NCI-H1105 (cell line): ENCODE measurements at regions not wholly inside any gene's neighbourhood (a gene's known extent, or its start where the extent isn't known, plus 50 kb on each side); places are given as distances from the start of the nearest gene placed in this dataset.

Experiments used
- DNase-seq: peaks from one replicate; lab custom pipeline; 2025; lab: John Stamatoyannopoulos, UW

GRCh38 chr13:21965095-21965494 is 294.2 kb downstream of the FGF9 start:
- DNase-seq, result no peak

- DNase-seq, result no peak
These were observed 295.1 kb downstream of the FGF9 start for GRCh38 chr13:21966014-21966413.

DNA sequence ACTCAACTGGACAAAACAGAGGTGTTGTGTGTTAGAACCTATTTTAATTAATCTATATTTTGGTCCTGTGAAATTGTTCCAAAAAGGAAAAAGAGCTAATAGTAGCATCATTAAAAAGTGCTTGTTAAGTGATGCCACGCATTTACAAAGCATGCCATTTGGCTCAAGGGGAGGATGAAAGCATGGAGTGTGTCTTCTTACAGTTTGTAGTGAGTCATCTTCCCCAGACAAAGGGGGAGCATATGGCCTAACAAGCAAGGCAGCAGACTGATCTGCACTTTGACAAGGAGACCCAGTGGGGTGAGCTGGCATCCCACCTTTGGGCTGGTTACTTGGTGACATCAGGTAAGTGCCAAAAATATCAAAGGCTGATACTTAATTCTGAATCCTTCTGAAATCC is 297.0 kb downstream of the FGF9 start:
- no peak for DNase-seq

DNA sequence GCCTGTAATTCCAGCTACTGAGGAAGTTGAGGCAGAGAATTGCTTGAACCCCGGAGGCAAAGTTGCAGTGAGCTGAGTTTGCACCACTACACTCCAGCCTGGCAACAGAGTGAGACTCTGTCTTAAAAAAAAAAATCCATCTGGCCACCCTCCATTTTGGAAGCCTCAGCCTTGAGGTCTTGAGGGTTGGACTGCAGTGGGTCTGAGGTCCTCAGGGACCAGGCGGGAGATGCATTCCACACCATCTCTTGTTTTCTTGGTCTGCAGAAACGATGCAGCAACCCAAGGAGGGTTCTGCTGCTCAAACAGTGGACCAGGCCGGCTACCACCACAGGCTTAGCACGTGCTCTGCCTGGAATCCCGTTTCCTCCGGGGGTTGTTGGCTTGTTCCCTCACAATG is 299.3 kb downstream of the FGF9 start:
- no peak for DNase-seq

GRCh38 chr13:21970918-21971317 is 300.0 kb downstream of the FGF9 start:
- DNase-seq, result no peak

- no peak for DNase-seq
These were observed 301.1 kb downstream of the FGF9 start for GRCh38 chr13:21971662-21972621.

- no peak for DNase-seq
These were observed 302.7 kb downstream of the FGF9 start for GRCh38 chr13:21973437-21974125.

DNA sequence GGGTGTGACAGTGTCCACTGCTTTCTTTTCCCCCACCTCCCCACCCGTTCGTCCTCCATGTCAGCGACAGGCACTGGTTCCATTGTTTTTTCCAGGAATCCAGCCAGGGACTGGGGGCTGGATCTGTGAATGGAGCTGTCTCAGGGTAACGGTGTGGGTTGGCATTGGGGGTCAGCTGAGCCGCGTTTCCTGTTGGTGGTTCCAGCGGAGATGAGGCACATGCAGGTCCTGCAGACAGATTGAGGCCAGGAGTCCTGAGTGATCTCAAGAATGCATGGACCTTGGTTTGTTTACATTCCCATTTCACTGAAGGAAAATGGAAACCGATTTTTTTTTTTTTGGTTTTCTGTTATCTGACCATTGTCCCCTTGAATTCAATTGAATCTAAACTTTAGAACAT is 303.9 kb downstream of the FGF9 start:
- no peak for DNase-seq

DNA sequence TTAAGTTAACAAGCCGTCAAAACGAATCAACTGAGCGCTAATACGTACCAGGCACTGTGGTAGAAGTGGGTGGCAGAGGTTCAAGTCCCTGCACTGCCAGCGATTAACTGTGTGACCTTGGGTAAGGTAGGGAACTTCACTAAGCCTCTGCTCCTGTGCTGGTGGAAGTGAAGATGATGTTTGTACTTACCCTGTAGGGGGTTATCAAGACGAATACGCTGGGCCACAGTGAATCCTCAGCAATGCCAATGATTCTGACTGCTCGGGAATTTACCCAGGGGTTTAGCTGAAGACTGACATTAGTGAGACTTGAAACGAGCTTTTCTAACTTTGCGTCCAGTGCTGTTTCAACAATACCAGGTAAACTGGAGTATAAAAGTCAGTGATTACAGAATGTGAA is 305.3 kb downstream of the FGF9 start:
- DNase-seq, result no peak

GRCh38 chr13:21979161-21979806 is 308.4 kb downstream of the FGF9 start:
- DNase-seq, result no peak

- DNase-seq, result no peak
These were observed 309.2 kb downstream of the FGF9 start for GRCh38 chr13:21980049-21980448.

DNA sequence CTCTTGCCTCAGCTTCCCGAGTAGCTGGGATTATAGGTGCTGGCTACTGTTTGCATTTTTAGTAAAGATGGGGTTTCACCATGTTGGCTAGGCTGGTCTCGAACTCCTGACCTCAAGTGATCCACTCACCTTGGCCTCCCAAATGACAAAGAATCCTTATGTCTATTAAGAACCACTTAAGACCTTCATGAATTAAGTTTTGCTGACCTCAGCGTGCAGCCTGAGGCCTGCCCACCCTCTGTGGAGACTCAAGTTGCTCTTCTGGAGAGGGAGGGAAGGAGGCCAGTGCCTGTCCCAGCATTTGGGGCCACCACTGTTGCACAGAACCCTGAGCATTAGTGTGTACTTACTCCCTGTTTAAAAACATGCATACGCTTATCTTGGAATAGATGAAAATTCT is 313.3 kb downstream of the FGF9 start:
- no peak for DNase-seq

DNA sequence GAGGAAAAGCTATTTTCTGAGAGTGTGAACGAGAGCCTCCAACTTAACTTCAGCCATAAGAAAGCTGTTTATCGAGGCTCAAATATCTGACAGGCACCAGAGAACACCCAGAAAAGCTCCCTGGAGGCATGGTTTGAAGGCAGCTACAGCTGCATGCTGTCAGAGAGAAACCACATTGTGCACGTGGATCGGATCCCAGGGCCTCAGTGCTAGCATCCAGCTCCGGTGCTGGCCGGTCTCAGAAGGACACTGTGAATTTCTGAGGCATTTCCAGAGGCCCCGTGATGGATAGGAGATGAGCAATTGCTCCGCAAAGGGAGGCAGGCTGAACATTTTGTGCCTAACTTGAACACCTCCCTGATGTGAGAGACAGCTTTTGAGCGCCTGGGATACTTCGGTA is 315.7 kb downstream of the FGF9 start:
- no peak for DNase-seq

DNA sequence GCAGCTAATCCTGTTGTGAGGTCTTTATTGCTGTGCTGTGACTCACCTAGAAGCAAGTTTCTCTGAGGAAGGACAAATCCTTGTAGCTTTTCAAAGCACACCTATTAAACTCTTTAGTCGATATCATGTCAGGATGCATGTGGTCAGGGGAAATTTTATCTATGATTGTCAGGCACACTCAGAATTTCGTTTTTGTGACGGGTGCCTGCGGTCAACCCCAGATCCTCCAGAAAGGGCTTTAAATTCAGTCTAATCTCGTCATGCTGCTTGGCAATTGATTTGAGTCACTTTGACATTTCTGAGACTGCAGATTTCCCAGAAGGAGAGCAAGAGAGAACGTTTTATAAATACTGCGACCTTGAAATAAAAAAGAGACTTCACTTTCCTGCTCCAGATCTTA is 316.9 kb downstream of the FGF9 start:
- no peak for DNase-seq

GRCh38 chr13:21988624-21989023 is 317.8 kb downstream of the FGF9 start:
- DNase-seq, result no peak

- no peak for DNase-seq
These were observed 325.2 kb downstream of the FGF9 start for GRCh38 chr13:21996049-21996448.

GRCh38 chr13:21997726-21998125 is 326.9 kb downstream of the FGF9 start:
- DNase-seq, result no peak

DNA sequence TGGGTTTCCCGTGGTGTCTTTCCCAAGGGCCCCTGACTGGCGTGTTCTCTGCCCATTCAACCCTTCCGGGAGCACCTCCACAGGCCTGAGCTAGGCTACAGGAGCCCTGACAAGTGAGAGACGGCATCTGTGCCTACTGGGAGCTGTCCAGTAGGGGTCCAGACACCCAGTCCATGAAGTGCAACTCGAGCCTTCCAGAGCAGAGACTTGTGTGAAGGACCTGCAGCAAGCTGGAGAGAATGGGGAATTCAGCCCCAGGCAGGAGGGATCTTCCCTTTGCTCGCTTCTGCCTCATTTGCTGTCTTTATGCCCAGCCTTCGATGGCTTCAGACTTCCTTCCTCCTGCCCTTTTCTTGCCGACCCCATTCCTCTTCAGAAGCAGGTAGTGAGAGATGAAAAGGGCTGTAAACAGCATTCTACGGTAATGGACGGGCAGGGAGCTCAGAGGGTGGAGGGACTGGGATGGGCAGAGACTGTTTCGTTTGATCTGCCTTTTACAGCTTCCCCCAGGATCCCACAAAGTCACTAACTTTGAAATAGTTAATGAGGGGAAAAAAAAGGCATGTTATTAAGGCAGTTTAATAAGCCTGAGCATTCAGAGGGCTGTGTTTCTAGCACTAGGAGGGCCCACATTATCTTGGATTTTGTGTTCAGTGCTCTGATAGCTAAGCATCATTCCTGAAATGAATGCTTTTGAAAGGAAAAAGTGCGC is 327.6 kb downstream of the FGF9 start:
- DNase-seq, result no peak

DNA sequence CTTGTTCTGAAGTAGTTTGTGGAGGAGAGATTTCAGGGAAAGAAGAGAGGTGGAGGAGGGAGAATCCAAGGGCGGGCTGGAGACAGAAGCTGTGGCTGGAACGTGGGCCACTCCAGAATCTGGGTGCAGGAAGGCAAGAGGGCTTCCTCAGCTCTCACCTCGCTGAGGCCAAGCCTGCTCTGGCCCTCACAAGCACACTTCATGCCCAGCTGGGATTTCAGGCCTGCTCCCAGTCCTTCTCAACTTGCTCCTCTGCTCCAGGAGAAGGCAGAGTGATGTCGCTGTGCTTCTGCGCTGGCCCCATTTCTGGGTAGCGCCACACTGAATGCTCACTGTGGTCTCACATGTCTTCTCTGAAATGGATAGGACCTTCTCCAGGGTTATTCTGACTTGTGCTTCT is 328.8 kb downstream of the FGF9 start:
- DNase-seq, result no peak

GRCh38 chr13:22000191-22000590 is 329.3 kb downstream of the FGF9 start:
- no peak for DNase-seq

- no peak for DNase-seq
These were observed 330.5 kb downstream of the FGF9 start for GRCh38 chr13:22001336-22001735.

- no peak for DNase-seq
These were observed 332.0 kb downstream of the FGF9 start for GRCh38 chr13:22002893-22003292.
